HEK293 (cell line): ENCODE measurements at regions not wholly inside any gene's neighbourhood (a gene's known extent, or its start where the extent isn't known, plus 50 kb on each side); places are given as distances from the start of the nearest gene placed in this dataset.

Experiments
- EGR2 ChIP-seq: fragments of 450-650 bp; formaldehyde crosslinking; IDR thresholded peaks from 2 replicates; pipeline ENCODE4 v1.5.1; 2016; ENCODE audit warnings: low read depth, missing biosample characterization, missing genetic modification characterization
- GFI1B ChIP-seq: fragments of 450-650 bp; formaldehyde crosslinking; IDR thresholded peaks from 2 replicates; pipeline ENCODE4 v1.5.1; 2016; ENCODE audit warnings: missing biosample characterization, missing genetic modification characterization
- HOXA7 ChIP-seq: sonication (generic); formaldehyde crosslinking; IDR thresholded peaks from 2 replicates; pipeline ENCODE4 v1.8.1; 2022; ENCODE audit warnings: missing genetic modification reagents, borderline replicate concordance
- KLF7 ChIP-seq: fragments of 450-650 bp; formaldehyde crosslinking; IDR thresholded peaks from 2 replicates; pipeline ENCODE4 v1.5.1; 2016; ENCODE audit warnings: missing biosample characterization, missing genetic modification characterization, borderline replicate concordance
- MEIS1 ChIP-seq: sonication (generic); formaldehyde crosslinking; IDR thresholded peaks from 2 replicates; pipeline ENCODE4 v1.8.1; 2022; ENCODE audit warnings: missing genetic modification reagents, mild to moderate bottlenecking, borderline replicate concordance
- MYNN ChIP-seq: fragments of 450-650 bp; formaldehyde crosslinking; IDR thresholded peaks from 2 replicates; pipeline ENCODE4 v1.5.1; 2016; ENCODE audit warnings: missing biosample characterization, missing genetic modification characterization, borderline replicate concordance
- MZF1 ChIP-seq: fragments of 450-650 bp; formaldehyde crosslinking; IDR thresholded peaks from 2 replicates; pipeline ENCODE4 v1.5.1; 2017; ENCODE audit warnings: missing biosample characterization, missing genetic modification characterization, borderline replicate concordance
- OSR2 ChIP-seq: fragments of 450-650 bp; formaldehyde crosslinking; IDR thresholded peaks from 2 replicates; pipeline ENCODE4 v1.5.1; 2016; ENCODE audit warnings: missing biosample characterization, missing genetic modification characterization
- WT1 ChIP-seq: fragments of 450-650 bp; formaldehyde crosslinking; IDR thresholded peaks from 2 replicates; pipeline ENCODE4 v1.5.1; 2016; ENCODE audit warnings: missing biosample characterization, missing genetic modification characterization
- ZBTB20 ChIP-seq: fragments of 450-650 bp; formaldehyde crosslinking; IDR thresholded peaks from 2 replicates; pipeline ENCODE4 v1.5.1; 2016; ENCODE audit warnings: missing biosample characterization, missing genetic modification characterization
- ZNF10 ChIP-seq: fragments of 450-650 bp; formaldehyde crosslinking; IDR thresholded peaks from 2 replicates; pipeline ENCODE4 v1.5.1; 2017; ENCODE audit warnings: missing biosample characterization, missing genetic modification characterization
- ZNF146 ChIP-seq: fragments of 450-650 bp; formaldehyde crosslinking; IDR thresholded peaks from 2 replicates; pipeline ENCODE4 v1.5.1; 2016; ENCODE audit warnings: missing biosample characterization, missing genetic modification characterization
- ZNF211 ChIP-seq: fragments of 450-650 bp; formaldehyde crosslinking; IDR thresholded peaks from 2 replicates; pipeline ENCODE4 v1.5.1; 2016; ENCODE audit warnings: low read depth, missing biosample characterization, missing genetic modification characterization
- ZNF248 ChIP-seq: fragments of 450-650 bp; formaldehyde crosslinking; IDR thresholded peaks from 2 replicates; pipeline ENCODE4 v1.5.1; 2017; ENCODE audit warnings: missing biosample characterization, missing genetic modification characterization
- ZNF266 ChIP-seq: fragments of 450-650 bp; formaldehyde crosslinking; IDR thresholded peaks from 2 replicates; pipeline ENCODE4 v1.5.1; 2016; ENCODE audit warnings: missing biosample characterization, missing genetic modification characterization, low read depth
- ZNF274 ChIP-seq, 2 experiments: fragments of 200-500 bp in 1 of 2; fragments of 450-650 bp in 1 of 2; sonication (Bioruptor generic) in 1 of 2; formaldehyde crosslinking in 1 of 2; IDR thresholded peaks; 2 replicates each; pipeline versions ENCODE4 v1.5.1 to v1.6.1; 2014 to 2016; ENCODE audit warnings: borderline replicate concordance in 1 of 2, inconsistent platforms in 1 of 2, low read length in 1 of 2, missing biosample characterization in 1 of 2, missing genetic modification characterization in 1 of 2
- ZNF324 ChIP-seq: fragments of 450-650 bp; formaldehyde crosslinking; IDR thresholded peaks from 2 replicates; pipeline ENCODE4 v1.5.1; 2016; ENCODE audit warnings: missing biosample characterization, missing genetic modification characterization
- ZNF366 ChIP-seq: fragments of 450-650 bp; formaldehyde crosslinking; conservative IDR thresholded peaks from 2 replicates; pipeline ENCODE4 v1.5.1; 2016; ENCODE audit warnings: missing biosample characterization, missing genetic modification characterization
- ZNF558 ChIP-seq: fragments of 450-650 bp; formaldehyde crosslinking; IDR thresholded peaks from 2 replicates; pipeline ENCODE4 v1.5.1; 2016; ENCODE audit warnings: missing biosample characterization, missing genetic modification characterization
- ZNF621 ChIP-seq: fragments of 450-650 bp; formaldehyde crosslinking; IDR thresholded peaks from 2 replicates; pipeline ENCODE4 v1.5.1; 2017; ENCODE audit warnings: missing biosample characterization, missing genetic modification characterization
- ZNF660 ChIP-seq: fragments of 450-650 bp; IDR thresholded peaks from 2 replicates; pipeline ENCODE4 v1.5.1; 2018; ENCODE audit warnings: missing biosample characterization, mild to moderate bottlenecking, missing genetic modification characterization
- ZNF664 ChIP-seq: fragments of 450-650 bp; formaldehyde crosslinking; IDR thresholded peaks from 2 replicates; pipeline ENCODE4 v1.5.1; 2016; ENCODE audit warnings: missing biosample characterization, missing genetic modification characterization
- ZNF677 ChIP-seq: fragments of 450-650 bp; IDR thresholded peaks from 2 replicates; pipeline ENCODE4 v1.5.0; 2018; ENCODE audit warnings: missing biosample characterization, mild to moderate bottlenecking, missing genetic modification characterization, moderate library complexity
- ZNF701 ChIP-seq: fragments of 450-650 bp; formaldehyde crosslinking; IDR thresholded peaks from 2 replicates; pipeline ENCODE4 v1.5.1; 2016; ENCODE audit warnings: missing biosample characterization, missing genetic modification characterization
- ZNF707 ChIP-seq: fragments of 450-650 bp; formaldehyde crosslinking; IDR thresholded peaks from 2 replicates; pipeline ENCODE4 v1.5.1; 2016; ENCODE audit warnings: missing biosample characterization, missing genetic modification characterization
- ZNF777 ChIP-seq: fragments of 450-650 bp; formaldehyde crosslinking; IDR thresholded peaks from 2 replicates; pipeline ENCODE4 v1.5.1; 2017; ENCODE audit warnings: missing biosample characterization, missing genetic modification characterization, borderline replicate concordance
- ZNF830 ChIP-seq: fragments of 450-650 bp; IDR thresholded peaks from 2 replicates; pipeline ENCODE4 v1.5.0; 2018; ENCODE audit warnings: missing biosample characterization, missing genetic modification characterization, low read depth, mild to moderate bottlenecking, moderate library complexity
- TF ChIP-seq, protein P1 (sequence below): fragments of 450-650 bp; formaldehyde crosslinking; IDR thresholded peaks from 2 replicates; pipeline ENCODE4 v1.5.1; 2017; ENCODE audit warnings: missing biosample characterization, missing genetic modification characterization
- TF ChIP-seq, protein P2 (sequence below): fragments of 450-650 bp; formaldehyde crosslinking; IDR thresholded peaks from 2 replicates; pipeline ENCODE4 v1.5.0; 2017; ENCODE audit warnings: missing biosample characterization, missing genetic modification characterization, borderline replicate concordance
- TF ChIP-seq, protein P3 (sequence below): fragments of 450-650 bp; formaldehyde crosslinking; IDR thresholded peaks from 2 replicates; pipeline ENCODE4 v1.5.1; 2016; ENCODE audit warnings: missing biosample characterization, missing genetic modification characterization
- TF ChIP-seq, protein P4 (sequence below): fragments of 450-650 bp; formaldehyde crosslinking; IDR thresholded peaks from 2 replicates; pipeline ENCODE4 v1.5.1; 2017; ENCODE audit warnings: missing biosample characterization, missing genetic modification characterization

DNA sequence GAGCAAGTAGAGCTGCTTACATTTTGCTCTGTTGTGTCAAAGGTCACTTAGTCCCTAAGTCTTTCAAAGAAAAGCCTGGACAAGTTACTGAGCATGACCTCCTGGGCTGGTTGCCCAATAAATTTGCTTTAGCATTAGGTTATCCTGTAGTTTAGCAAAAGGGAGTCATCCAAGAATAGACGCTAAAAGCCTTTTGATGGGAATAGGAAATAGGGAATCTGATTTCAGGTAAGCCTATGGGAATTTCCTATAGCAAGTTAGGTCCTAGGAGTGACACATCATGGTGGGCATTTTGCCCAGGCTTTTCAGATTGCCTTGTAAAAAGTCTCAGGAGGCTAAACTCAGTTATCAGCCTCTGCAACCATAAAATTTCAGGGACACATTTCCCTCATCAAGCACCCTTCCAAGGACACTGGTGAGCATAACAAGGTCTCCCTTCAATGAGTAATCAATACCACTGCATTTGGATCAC lies 67.6 kb upstream of the RANBP3L start (continued):
- TF ChIP-seq ZNF10 (tag by site-specific recombination), result 0 out of 2 replicates have a peak, but pooled peaks have one; percentile 41
- no peak for TF ChIP-seq MYNN (tag by site-specific recombination)
- TF ChIP-seq ZBTB20, result no peak
- TF ChIP-seq ZNF366 (tag by site-specific recombination), result 0 out of 2 replicates have a peak, but pooled peaks have one; percentile 38
- TF ChIP-seq ZNF707, result no peak
- no peak for TF ChIP-seq ZNF558 (tag by site-specific recombination)
- TF ChIP-seq ZNF266 (tag by site-specific recombination), result no peak
- TF ChIP-seq ZNF324 (tag by site-specific recombination), result no peak
- no peak for TF ChIP-seq ZNF274 (IDR thresholded peaks at IDR 0.05; ENCODE audit: low read length)
- no peak for TF ChIP-seq ZNF274 (tag by site-specific recombination; IDR thresholded peaks at IDR 0.05; ENCODE audit: borderline replicate concordance)
- no peak for TF ChIP-seq MEIS1 (CRISPR knock-in tag)
- TF ChIP-seq, protein P1, sequence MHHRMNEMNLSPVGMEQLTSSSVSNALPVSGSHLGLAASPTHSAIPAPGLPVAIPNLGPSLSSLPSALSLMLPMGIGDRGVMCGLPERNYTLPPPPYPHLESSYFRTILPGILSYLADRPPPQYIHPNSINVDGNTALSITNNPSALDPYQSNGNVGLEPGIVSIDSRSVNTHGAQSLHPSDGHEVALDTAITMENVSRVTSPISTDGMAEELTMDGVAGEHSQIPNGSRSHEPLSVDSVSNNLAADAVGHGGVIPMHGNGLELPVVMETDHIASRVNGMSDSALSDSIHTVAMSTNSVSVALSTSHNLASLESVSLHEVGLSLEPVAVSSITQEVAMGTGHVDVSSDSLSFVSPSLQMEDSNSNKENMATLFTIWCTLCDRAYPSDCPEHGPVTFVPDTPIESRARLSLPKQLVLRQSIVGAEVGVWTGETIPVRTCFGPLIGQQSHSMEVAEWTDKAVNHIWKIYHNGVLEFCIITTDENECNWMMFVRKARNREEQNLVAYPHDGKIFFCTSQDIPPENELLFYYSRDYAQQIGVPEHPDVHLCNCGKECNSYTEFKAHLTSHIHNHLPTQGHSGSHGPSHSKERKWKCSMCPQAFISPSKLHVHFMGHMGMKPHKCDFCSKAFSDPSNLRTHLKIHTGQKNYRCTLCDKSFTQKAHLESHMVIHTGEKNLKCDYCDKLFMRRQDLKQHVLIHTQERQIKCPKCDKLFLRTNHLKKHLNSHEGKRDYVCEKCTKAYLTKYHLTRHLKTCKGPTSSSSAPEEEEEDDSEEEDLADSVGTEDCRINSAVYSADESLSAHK (tag by site-specific recombination), result 0 out of 2 replicates have a peak, but pooled peaks have one; percentile 8
- TF ChIP-seq, protein P2, sequence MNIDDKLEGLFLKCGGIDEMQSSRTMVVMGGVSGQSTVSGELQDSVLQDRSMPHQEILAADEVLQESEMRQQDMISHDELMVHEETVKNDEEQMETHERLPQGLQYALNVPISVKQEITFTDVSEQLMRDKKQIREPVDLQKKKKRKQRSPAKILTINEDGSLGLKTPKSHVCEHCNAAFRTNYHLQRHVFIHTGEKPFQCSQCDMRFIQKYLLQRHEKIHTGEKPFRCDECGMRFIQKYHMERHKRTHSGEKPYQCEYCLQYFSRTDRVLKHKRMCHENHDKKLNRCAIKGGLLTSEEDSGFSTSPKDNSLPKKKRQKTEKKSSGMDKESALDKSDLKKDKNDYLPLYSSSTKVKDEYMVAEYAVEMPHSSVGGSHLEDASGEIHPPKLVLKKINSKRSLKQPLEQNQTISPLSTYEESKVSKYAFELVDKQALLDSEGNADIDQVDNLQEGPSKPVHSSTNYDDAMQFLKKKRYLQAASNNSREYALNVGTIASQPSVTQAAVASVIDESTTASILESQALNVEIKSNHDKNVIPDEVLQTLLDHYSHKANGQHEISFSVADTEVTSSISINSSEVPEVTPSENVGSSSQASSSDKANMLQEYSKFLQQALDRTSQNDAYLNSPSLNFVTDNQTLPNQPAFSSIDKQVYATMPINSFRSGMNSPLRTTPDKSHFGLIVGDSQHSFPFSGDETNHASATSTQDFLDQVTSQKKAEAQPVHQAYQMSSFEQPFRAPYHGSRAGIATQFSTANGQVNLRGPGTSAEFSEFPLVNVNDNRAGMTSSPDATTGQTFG (tag by site-specific recombination), result no peak
- peak; percentile 91 for TF ChIP-seq MZF1 (tag by site-specific recombination)
- TF ChIP-seq, protein P3, sequence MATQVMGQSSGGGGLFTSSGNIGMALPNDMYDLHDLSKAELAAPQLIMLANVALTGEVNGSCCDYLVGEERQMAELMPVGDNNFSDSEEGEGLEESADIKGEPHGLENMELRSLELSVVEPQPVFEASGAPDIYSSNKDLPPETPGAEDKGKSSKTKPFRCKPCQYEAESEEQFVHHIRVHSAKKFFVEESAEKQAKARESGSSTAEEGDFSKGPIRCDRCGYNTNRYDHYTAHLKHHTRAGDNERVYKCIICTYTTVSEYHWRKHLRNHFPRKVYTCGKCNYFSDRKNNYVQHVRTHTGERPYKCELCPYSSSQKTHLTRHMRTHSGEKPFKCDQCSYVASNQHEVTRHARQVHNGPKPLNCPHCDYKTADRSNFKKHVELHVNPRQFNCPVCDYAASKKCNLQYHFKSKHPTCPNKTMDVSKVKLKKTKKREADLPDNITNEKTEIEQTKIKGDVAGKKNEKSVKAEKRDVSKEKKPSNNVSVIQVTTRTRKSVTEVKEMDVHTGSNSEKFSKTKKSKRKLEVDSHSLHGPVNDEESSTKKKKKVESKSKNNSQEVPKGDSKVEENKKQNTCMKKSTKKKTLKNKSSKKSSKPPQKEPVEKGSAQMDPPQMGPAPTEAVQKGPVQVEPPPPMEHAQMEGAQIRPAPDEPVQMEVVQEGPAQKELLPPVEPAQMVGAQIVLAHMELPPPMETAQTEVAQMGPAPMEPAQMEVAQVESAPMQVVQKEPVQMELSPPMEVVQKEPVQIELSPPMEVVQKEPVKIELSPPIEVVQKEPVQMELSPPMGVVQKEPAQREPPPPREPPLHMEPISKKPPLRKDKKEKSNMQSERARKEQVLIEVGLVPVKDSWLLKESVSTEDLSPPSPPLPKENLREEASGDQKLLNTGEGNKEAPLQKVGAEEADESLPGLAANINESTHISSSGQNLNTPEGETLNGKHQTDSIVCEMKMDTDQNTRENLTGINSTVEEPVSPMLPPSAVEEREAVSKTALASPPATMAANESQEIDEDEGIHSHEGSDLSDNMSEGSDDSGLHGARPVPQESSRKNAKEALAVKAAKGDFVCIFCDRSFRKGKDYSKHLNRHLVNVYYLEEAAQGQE (tag by site-specific recombination), result no peak
- no peak for TF ChIP-seq ZNF830 (tag by site-specific recombination)
- peak; percentile 64; the same call in 1 of the 2 replicates for TF ChIP-seq GFI1B
- no peak for TF ChIP-seq EGR2
- TF ChIP-seq ZNF777 (tag by site-specific recombination), result no peak
- no peak for TF ChIP-seq HOXA7 (CRISPR knock-in tag)
- peak; percentile 67; the same call in 1 of the 2 replicates for TF ChIP-seq OSR2
- peak; percentile 87; the same call in 1 of the 2 replicates for TF ChIP-seq WT1
- no peak for TF ChIP-seq KLF7 (tag by site-specific recombination)
- TF ChIP-seq, protein P4, sequence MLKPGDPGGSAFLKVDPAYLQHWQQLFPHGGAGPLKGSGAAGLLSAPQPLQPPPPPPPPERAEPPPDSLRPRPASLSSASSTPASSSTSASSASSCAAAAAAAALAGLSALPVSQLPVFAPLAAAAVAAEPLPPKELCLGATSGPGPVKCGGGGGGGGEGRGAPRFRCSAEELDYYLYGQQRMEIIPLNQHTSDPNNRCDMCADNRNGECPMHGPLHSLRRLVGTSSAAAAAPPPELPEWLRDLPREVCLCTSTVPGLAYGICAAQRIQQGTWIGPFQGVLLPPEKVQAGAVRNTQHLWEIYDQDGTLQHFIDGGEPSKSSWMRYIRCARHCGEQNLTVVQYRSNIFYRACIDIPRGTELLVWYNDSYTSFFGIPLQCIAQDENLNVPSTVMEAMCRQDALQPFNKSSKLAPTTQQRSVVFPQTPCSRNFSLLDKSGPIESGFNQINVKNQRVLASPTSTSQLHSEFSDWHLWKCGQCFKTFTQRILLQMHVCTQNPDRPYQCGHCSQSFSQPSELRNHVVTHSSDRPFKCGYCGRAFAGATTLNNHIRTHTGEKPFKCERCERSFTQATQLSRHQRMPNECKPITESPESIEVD (tag by site-specific recombination), result peak; percentile 59
- TF ChIP-seq ZNF677 (tag by site-specific recombination), result no peak
- no peak for TF ChIP-seq ZNF248
- TF ChIP-seq ZNF701 (tag by site-specific recombination), result no peak
- TF ChIP-seq ZNF660 (tag by site-specific recombination), result 0 out of 2 replicates have a peak, but pooled peaks have one; percentile 45
- no peak for TF ChIP-seq ZNF211 (tag by site-specific recombination)
- no peak for TF ChIP-seq ZNF146 (tag by site-specific recombination)
- TF ChIP-seq ZNF621 (tag by site-specific recombination), result no peak
- no peak for TF ChIP-seq ZNF664 (tag by site-specific recombination)
